Ovary (tissue), 7 donors: ENCODE measurements at regions not wholly inside any gene's neighbourhood (a gene's known extent, or its start where the extent isn't known, plus 50 kb on each side); places are given as distances from the start of the nearest gene placed in this dataset.

Experiments used
- DNase-seq, 5 donors: peaks; one replicate each; pipeline ENCODE4 v3.0.0-alpha.2; 2019 to 2020
- H3K27ac ChIP-seq, 2 donors: fragments of 200-600 bp; one replicate each; pipeline versions ENCODE4 v1.5.1 to v1.8.0; 2019 to 2022
- H3K27me3 ChIP-seq: fragments of 200-600 bp; one replicate; pipeline ENCODE4 v1.8.0; 2022
- H3K36me3 ChIP-seq: fragments of 200-600 bp; sonication (generic); one replicate; pipeline ENCODE4 v1.5.1; 2019
- H3K4me1 ChIP-seq: one replicate; pipeline ENCODE4 v1.8.1; 2013; ENCODE audit warnings: mild to moderate bottlenecking, moderate library complexity; ENCODE audit not compliant: insufficient read depth
- H3K4me3 ChIP-seq: fragments of 200-600 bp; sonication (generic); one replicate; pipeline ENCODE4 v1.5.1; 2017
- H3K9me3 ChIP-seq, 2 donors: fragments of 200-600 bp in 1 of 2; sonication (generic) in 1 of 2; one replicate each; pipeline versions ENCODE4 v1.5.1 to v1.8.1; 2013 to 2019; ENCODE audit warnings: mild to moderate bottlenecking in 1 of 2, moderate library complexity in 1 of 2
- CTCF ChIP-seq, 3 donors: fragments of 450-650 bp in 2 of 3; fragments of 200-600 bp in 1 of 3; IDR thresholded peaks; one replicate each; pipeline versions ENCODE4 v1.5.1 to v1.8.0; 2016 to 2022; ENCODE audit warnings: antibody characterized with exemption in 3 of 3, mild to moderate bottlenecking in 1 of 3
- EP300 ChIP-seq: sonication (generic); formaldehyde crosslinking; IDR thresholded peaks from one replicate; pipeline ENCODE4 v1.6.1; 2017; ENCODE audit warnings: antibody characterized with exemption
- POLR2A ChIP-seq: fragments of 450-650 bp; IDR thresholded peaks from one replicate; pipeline ENCODE4 v1.6.1; 2017; ENCODE audit warnings: antibody characterized with exemption, mild to moderate bottlenecking, moderate library complexity
- WGBS, 3 donors: extraction: QIAGEN DNeasy Blood & Tissue Kit in 1 of 3; methylation state at CpG; one replicate each; pipeline versions ENCODE4 v1.1.5 to v1.1.7; 2013 to 2017; 5-methylcytosine and 5-hydroxymethylcytosine counted together
- intact Hi-C, 4 donors: fragments of 100-400 bp; cut with DNase I; formaldehyde crosslinking; loops; one replicate each; pipeline versions ENCODE4 v1.11.0 to v1.15.1; 2022 to 2023
- donor health status: DM: no; HTN: no; CAD: no; lungs with moderate emphysema.
- donor health status: DM: no; HTN: no; CAD: no.
- donor health status: Bipolar disorder and iron deficiency.
- donor health status: DM: no; HTN: no; CAD: no.
- donor health status: DM: yes; HTN: yes; CAD: no.

- WGBS, 3 donors, result 79 to 87% (median 82%) methylated on average over 4 of the region's 4 CpGs
- TF ChIP-seq EP300, result no peak
- TF ChIP-seq POLR2A, result no peak
- TF ChIP-seq CTCF (IDR thresholded peaks at IDR 0.05), result no peak
- no peak overlapping the region for H3K27ac ChIP-seq
- no peaks in the 10 kb centered on the region for H3K36me3 ChIP-seq
- no peak for DNase-seq
- H3K4me1 ChIP-seq, result no peaks in the 10 kb centered on the region
- no peak overlapping the region for H3K4me3 ChIP-seq
- no peaks in the 10 kb centered on the region for H3K9me3 ChIP-seq
- H3K27me3 ChIP-seq, result no peaks in the 10 kb centered on the region
- intact Hi-C loops, result no loop called here
Measured at GRCh38 chr3:24578951-24579421, 84.3 kb upstream of the THRB start.

DNA sequence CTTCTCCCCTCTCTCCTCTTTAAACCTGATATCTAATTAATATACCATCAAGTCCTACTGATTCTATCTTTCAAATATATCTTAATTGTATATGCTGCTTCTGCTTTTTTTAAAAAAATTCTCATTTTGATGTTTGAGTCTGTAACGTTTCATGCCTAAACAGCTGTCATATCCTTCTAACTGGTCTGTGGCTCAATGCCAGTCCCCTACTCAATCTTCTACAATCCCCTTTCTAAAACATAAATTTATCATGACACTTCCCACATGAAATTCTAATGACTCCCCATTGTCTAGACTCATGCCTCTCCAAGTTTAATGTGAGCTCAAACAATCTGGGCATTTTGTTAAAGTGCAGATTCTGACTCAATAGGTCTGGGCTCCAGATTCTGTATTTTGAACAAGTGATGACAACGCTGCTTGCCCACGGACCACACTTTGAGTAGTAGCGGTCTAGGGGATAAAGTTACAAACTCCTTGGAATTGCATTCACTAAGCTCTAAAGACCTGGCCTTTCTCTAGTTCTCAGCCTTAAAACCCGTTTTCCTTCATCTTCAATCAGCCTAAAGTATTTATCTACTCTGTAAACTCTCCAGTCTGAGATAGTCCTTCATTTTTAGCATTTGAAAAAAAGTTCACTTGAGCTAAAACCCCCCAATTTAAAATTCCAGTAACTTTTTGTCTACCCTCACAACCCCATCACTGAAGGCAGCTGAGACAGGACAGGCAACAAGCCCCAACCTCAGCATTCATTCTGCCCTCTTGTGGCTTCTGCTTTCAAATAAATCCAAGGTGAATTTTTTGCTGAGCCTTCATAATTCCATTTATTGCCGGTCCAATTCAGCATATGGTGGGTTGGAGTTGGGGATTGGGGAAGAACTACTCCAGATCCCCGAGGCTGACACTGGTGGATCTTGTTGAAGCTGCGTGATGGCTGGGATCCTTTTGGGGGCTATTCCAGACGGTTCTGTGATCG lies 88.1 kb upstream of the THRB start:
- no peak for DNase-seq
- TF ChIP-seq POLR2A (no peak), EP300 (no peak), CTCF (IDR thresholded peaks at IDR 0.05) (no peak)
- intact Hi-C loops, result no loop called here
- H3K4me3 ChIP-seq, result no peak overlapping the region
- H3K27ac ChIP-seq, result no peak overlapping the region
- H3K4me1 ChIP-seq, result no peaks in the 10 kb centered on the region
- H3K27me3 ChIP-seq, result no peaks in the 10 kb centered on the region
- WGBS, 3 donors, result 74 to 83% (median 77%) methylated on average over 10 of the region's 10 CpGs
- no peaks in the 10 kb centered on the region for H3K9me3 ChIP-seq
- no peaks in the 10 kb centered on the region for H3K36me3 ChIP-seq

DNA sequence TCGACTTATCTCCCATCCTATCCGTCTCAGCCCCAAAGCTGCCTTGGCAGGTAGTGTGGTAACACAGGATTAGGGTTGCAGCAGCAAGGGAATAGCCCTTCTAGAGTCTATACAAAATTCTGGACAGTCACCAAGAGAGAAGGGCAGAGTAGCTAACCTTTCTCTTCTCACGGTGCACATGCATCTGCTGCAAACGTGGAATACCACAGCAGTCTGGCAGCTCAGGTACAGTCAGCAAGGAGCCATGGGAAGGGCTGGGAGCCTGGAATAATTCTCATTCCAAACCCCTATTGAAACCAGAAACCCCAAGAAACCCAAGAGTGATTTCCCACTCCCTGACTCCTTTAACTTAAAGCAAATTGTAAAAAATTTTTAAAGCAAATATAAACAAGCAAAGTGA lies 92.3 kb upstream of the THRB start:
- H3K36me3 ChIP-seq, result no peaks in the 10 kb centered on the region
- no peak for DNase-seq
- 58 to 64% (median 61%) methylated on average over 4 of the region's 4 CpGs for WGBS, 3 donors
- no peaks in the 10 kb centered on the region for H3K4me1 ChIP-seq
- no peak overlapping the region for H3K4me3 ChIP-seq
- intact Hi-C loops, result no loop called here
- no peak overlapping the region for H3K27ac ChIP-seq
- no peaks in the 10 kb centered on the region for H3K9me3 ChIP-seq
- TF ChIP-seq CTCF (IDR thresholded peaks at IDR 0.05) (no peak), EP300 (no peak), POLR2A (no peak)
- H3K27me3 ChIP-seq, result no peaks in the 10 kb centered on the region

DNA sequence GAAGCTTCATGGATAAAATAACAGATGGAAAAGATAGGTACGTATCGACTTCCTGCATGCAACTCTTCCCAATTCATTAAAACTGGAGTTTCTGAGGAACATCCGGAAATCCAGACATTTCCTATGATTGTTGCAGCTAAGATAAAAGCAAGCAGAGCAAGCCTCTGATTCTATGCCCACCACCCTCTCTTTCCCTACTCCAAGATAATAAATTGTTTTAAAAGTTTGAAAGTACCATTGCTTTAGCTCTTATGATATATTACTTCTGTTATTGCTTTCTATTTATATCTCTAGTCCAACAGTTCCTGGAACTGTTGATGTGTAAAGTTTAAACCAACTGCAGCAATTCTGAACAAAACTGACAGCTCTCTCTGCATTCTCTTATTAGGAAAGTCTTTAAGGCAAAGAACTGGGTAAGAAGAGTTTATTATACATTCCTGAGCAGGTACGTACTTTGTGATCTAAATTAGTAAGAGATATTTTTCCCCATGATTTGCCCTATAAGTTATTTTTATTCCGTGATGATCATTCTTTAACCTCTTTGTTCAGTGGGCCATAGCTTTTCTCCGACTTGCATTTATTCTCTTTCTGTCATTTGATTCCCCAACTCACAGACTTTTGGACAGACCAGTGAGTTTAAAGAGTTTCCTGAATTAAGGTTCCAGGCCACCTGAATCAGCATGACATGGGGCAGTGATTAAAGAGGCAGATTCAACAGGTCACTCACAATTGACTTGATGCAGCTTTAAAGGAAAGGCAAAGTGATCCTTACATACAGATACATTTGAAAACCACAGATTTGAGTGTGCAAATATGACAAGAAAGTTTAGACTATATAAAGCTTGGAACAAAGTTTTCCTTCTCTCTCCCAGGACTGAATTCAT lies 94.2 kb upstream of the THRB start:
- 49 to 68% (median 61%) methylated on average over 6 of the region's 6 CpGs for WGBS, 3 donors
- Histone ChIP-seq H3K9me3 (no peaks in the 10 kb centered on the region), H3K4me1 (no peaks in the 10 kb centered on the region), H3K27ac (no peak overlapping the region), H3K36me3 (no peaks in the 10 kb centered on the region), H3K4me3 (no peak overlapping the region), H3K27me3 (no peaks in the 10 kb centered on the region)
- TF ChIP-seq POLR2A (no peak), CTCF (IDR thresholded peaks at IDR 0.05) (no peak), EP300 (no peak)
- intact Hi-C loops, result no loop called here
- no peak for DNase-seq
